ENCODE measurements at regions not wholly inside any gene's neighbourhood (a gene's known extent, or its start where the extent isn't known, plus 50 kb on each side); places are given as distances from the start of the nearest gene placed in this dataset.
"Not testable (repeated sequence)": the region's sequence is repeated elsewhere in the genome, so short reads cannot be mapped to it uniquely, and the experiment has no call there.

DNA sequence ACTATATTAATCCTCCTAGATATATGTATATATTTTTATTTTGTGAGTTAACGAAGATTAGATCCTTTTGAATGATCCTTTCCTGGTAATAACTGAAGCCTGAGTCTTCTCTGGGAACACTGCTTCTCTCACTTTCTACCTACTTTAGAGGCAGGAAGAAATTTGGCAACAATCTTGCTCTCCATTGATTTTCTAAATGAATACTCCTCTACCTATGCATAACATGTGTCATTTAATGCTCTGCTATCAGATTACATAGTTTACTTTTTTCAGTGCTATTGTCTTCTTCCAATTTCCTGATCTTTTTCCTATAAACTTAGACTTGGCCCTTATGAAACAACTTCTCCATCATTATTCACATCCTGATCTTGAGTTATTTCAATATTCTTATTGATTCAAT is 60.4 kb upstream of the PDHA2 start:
- H3K4me3 Mint-ChIP-seq (ENCODE audit: unreplicated experiment) = no peak overlapping the region
- peaks cover 9% of the 10 kb centered on the region for H3K9me3 Mint-ChIP-seq (ENCODE audit: unreplicated experiment)
- no peaks in the 10 kb centered on the region for H3K36me3 Mint-ChIP-seq (ENCODE audit: unreplicated experiment)
- TF ChIP-seq, protein P1, sequence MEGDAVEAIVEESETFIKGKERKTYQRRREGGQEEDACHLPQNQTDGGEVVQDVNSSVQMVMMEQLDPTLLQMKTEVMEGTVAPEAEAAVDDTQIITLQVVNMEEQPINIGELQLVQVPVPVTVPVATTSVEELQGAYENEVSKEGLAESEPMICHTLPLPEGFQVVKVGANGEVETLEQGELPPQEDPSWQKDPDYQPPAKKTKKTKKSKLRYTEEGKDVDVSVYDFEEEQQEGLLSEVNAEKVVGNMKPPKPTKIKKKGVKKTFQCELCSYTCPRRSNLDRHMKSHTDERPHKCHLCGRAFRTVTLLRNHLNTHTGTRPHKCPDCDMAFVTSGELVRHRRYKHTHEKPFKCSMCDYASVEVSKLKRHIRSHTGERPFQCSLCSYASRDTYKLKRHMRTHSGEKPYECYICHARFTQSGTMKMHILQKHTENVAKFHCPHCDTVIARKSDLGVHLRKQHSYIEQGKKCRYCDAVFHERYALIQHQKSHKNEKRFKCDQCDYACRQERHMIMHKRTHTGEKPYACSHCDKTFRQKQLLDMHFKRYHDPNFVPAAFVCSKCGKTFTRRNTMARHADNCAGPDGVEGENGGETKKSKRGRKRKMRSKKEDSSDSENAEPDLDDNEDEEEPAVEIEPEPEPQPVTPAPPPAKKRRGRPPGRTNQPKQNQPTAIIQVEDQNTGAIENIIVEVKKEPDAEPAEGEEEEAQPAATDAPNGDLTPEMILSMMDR (IDR thresholded peaks at IDR 0.05) = no peak
- DNase-seq (ENCODE audit: extremely low spot score, unreplicated experiment) = no peak
- H3K27ac Mint-ChIP-seq (ENCODE audit: unreplicated experiment) = no peak overlapping the region
- H3K4me1 Mint-ChIP-seq (ENCODE audit: unreplicated experiment) = no peaks in the 10 kb centered on the region
- H3K27me3 Mint-ChIP-seq (ENCODE audit: unreplicated experiment) = no peaks in the 10 kb centered on the region

DNA sequence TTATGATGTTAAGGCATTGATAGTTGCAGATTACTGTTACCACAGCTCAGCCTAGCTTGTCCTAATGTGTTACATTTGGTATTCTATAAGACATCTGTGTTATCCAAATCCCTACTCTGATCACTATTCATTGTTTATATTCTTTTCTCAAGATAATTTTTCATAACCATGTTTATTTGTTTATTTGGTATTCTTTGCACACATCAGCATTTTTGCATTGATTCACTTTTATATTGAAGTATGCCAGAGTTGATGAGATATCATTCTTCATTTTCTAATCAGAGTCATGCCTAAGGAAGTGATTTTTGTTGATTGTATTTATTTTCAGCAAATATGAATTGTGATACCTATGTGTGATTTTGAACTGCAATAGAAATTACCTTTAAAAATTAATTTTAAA is 61.2 kb upstream of the PDHA2 start:
- DNase-seq (ENCODE audit: extremely low spot score, unreplicated experiment) = no peak
- Mint-ChIP-seq H3K36me3 (ENCODE audit: unreplicated experiment) (no peaks in the 10 kb centered on the region), H3K4me1 (ENCODE audit: unreplicated experiment) (no peaks in the 10 kb centered on the region), H3K9me3 (ENCODE audit: unreplicated experiment) (peaks cover 9% of the 10 kb centered on the region), H3K27ac (ENCODE audit: unreplicated experiment) (no peak overlapping the region), H3K27me3 (ENCODE audit: unreplicated experiment) (no peaks in the 10 kb centered on the region), H3K4me3 (ENCODE audit: unreplicated experiment) (no peak overlapping the region)
- TF ChIP-seq, protein P1 (IDR thresholded peaks at IDR 0.05) = no peak

DNA sequence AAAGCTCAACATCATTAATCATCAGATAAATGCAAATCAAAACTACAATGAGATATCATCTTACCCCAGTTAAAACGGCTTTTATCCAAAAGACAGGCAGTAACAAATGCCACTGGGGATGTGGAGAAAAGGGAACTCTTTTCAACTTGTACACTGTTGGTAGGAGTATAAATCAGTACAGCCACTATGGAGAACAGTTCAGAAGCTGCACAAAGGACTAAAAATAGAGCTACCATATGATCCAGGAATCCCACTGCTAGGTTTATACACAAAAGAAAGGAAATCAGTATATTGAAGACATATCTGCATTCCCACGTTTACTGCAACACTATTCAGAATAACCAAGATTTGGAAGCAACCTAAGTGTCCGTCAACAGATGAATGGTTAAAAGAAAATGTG is 69.3 kb upstream of the PDHA2 start:
- H3K27ac Mint-ChIP-seq (ENCODE audit: unreplicated experiment); H3K27me3 Mint-ChIP-seq (ENCODE audit: unreplicated experiment); H3K36me3 Mint-ChIP-seq (ENCODE audit: unreplicated experiment); DNase-seq (ENCODE audit: extremely low spot score, unreplicated experiment); H3K4me1 Mint-ChIP-seq (ENCODE audit: unreplicated experiment); H3K4me3 Mint-ChIP-seq (ENCODE audit: unreplicated experiment): not testable (repeated sequence)
- H3K9me3 Mint-ChIP-seq (ENCODE audit: unreplicated experiment) = peaks cover 16% of the 10 kb centered on the region

DNA sequence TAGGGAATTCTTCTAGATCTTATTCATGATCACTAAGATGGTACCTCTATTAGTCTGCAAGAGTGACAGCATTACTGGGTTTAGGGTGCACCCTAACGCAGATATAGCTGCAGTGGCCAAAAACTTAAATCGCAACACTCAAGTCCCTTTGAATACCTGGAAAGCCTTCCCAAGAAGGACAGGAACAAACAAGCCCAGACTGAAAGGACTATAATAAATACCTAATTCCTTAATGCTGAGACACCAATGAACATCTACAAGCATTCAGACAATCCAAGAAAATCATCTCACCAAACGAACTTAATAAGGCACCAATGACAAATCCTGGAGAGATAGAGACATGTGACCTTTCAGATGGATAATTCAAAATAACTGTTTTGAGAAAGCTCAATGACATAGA is 74.9 kb upstream of the PDHA2 start:
- DNase-seq (ENCODE audit: extremely low spot score, unreplicated experiment) = no peak
- Mint-ChIP-seq H3K27me3 (ENCODE audit: unreplicated experiment) (peaks cover 8% of the 10 kb centered on the region), H3K4me1 (ENCODE audit: unreplicated experiment) (peaks cover 21% of the 10 kb centered on the region), H3K4me3 (ENCODE audit: unreplicated experiment) (no peak overlapping the region), H3K27ac (ENCODE audit: unreplicated experiment) (no peak overlapping the region), H3K36me3 (ENCODE audit: unreplicated experiment) (no peaks in the 10 kb centered on the region), H3K9me3 (ENCODE audit: unreplicated experiment) (peaks cover 19% of the 10 kb centered on the region)
- TF ChIP-seq, protein P1 (IDR thresholded peaks at IDR 0.05) = no peak

DNA sequence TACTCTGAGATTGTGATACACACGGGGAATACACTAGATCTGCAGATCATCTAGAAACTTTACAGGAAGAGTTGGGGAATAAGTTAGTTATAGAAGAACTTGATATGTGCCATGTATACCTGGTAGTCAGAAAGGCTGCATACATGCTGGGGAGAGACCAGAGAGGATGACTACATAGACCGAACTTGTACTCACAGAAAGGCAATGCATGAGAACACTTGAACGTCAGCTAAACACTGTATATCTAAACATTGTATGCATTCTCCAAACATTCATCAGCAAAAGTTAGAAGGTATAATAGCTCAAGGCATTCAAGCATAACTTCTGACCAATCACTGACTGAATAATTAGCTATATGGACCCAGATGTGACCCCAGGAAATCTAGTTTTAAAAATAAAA is 78.0 kb upstream of the PDHA2 start:
- Mint-ChIP-seq H3K4me3 (ENCODE audit: unreplicated experiment) (no peak overlapping the region), H3K9me3 (ENCODE audit: unreplicated experiment) (peaks cover 12% of the 10 kb centered on the region), H3K27ac (ENCODE audit: unreplicated experiment) (peak overlapping the region; percentile 80), H3K27me3 (ENCODE audit: unreplicated experiment) (peaks cover 8% of the 10 kb centered on the region), H3K36me3 (ENCODE audit: unreplicated experiment) (no peaks in the 10 kb centered on the region), H3K4me1 (ENCODE audit: unreplicated experiment) (peaks cover 33% of the 10 kb centered on the region)
- DNase-seq (ENCODE audit: extremely low spot score, unreplicated experiment) = no peak
- TF ChIP-seq, protein P1 (IDR thresholded peaks at IDR 0.05) = no peak

DNA sequence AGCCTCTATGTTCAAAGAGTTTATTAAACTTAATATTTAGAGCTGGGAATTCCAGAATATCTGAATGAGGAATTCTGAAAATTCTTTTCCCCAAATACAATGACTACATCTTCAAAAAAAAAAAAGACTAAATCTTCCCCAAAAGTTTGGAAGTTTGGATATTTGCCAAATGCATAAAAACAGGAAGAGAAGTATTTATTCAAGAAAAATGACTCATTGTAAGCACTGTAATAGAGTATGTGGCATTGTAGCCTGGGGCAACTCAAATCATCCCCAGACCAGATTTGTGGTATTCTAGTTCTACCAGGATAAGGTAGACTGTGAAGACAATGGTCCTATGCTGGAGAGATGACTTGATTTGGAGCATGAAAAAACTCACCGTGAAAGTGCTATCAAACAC is 78.5 kb upstream of the PDHA2 start:
- no peaks in the 10 kb centered on the region for H3K36me3 Mint-ChIP-seq (ENCODE audit: unreplicated experiment)
- H3K9me3 Mint-ChIP-seq (ENCODE audit: unreplicated experiment) = peaks cover 9% of the 10 kb centered on the region
- peaks cover 8% of the 10 kb centered on the region for H3K27me3 Mint-ChIP-seq (ENCODE audit: unreplicated experiment)
- DNase-seq (ENCODE audit: extremely low spot score, unreplicated experiment) = no peak
- peak overlapping the region; percentile 80 for H3K27ac Mint-ChIP-seq (ENCODE audit: unreplicated experiment)
- TF ChIP-seq, protein P1 (IDR thresholded peaks at IDR 0.05) = no peak
- peaks cover 33% of the 10 kb centered on the region for H3K4me1 Mint-ChIP-seq (ENCODE audit: unreplicated experiment)
- H3K4me3 Mint-ChIP-seq (ENCODE audit: unreplicated experiment) = no peak overlapping the region

DNA sequence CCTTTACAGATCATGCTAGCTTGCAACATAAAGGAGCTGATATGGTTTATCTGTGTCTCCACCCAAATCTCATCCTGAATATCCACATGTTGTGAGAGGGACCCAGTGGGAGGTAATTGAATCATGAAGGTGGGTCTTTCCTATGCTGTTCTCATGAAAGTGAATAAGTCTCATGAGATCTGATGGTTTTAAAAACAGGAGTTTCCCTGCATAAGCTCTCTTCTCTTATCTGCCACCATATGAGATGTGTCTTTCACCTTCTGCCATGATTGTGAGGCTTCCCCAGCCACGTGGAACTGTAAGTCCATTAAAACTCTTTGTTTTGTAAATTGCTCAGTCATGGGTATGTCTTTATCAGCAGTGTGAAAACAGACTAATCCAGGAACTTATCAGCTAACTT is 79.2 kb upstream of the PDHA2 start:
- H3K36me3 Mint-ChIP-seq (ENCODE audit: unreplicated experiment); H3K4me3 Mint-ChIP-seq (ENCODE audit: unreplicated experiment); H3K27me3 Mint-ChIP-seq (ENCODE audit: unreplicated experiment); DNase-seq (ENCODE audit: extremely low spot score, unreplicated experiment); H3K9me3 Mint-ChIP-seq (ENCODE audit: unreplicated experiment): not testable (repeated sequence)
- H3K4me1 Mint-ChIP-seq (ENCODE audit: unreplicated experiment) = peaks cover 33% of the 10 kb centered on the region
- peak overlapping the region; percentile 80 for H3K27ac Mint-ChIP-seq (ENCODE audit: unreplicated experiment)
